ENCODE measurements at regions not wholly inside any gene's neighbourhood (a gene's known extent, or its start where the extent isn't known, plus 50 kb on each side); places are given as distances from the start of the nearest gene placed in this dataset.
A peak's percentile ranks its signal among the peaks of the same experiment; 100 is the strongest.

- TF ChIP-seq NR3C1 (CRISPR knock-in tag; IDR thresholded peaks at IDR 0.05) (no peak), RBBP5 (IDR thresholded peaks at IDR 0.05; ENCODE audit: borderline replicate concordance, insufficient read depth, low read length, poor library complexity, severe bottlenecking) (peak; percentile 75), RAD21 (CRISPR knock-in tag; conservative IDR thresholded peaks at IDR 0.05 in 1 of 2, IDR thresholded peaks at IDR 0.05 in 1 of 2) (no peak), JUN (IDR thresholded peaks at IDR 0.05; ENCODE audit: borderline replicate concordance, low read depth, low read length) (peak; percentile 43; the same call in 1 of the 2 replicates), JUN (CRISPR knock-in tag; IDR thresholded peaks at IDR 0.05; ENCODE audit: borderline replicate concordance) (no peak; the same call in 1 of the 2 replicates), KAT2B (IDR thresholded peaks at IDR 0.05; ENCODE audit: low read depth, low read length) (no peak), SRSF1 (IDR thresholded peaks at IDR 0.05; ENCODE audit: low read depth, low read length) (no peak), GATA2 (CRISPR knock-in tag; IDR thresholded peaks at IDR 0.05) (no peak), CBX1 (IDR thresholded peaks at IDR 0.05; ENCODE audit: low read depth) (no peak), ZNF766 (CRISPR knock-in tag; conservative IDR thresholded peaks at IDR 0.05) (no peak), SPI1 (IDR thresholded peaks at IDR 0.05; ENCODE audit: borderline replicate concordance, low read depth, low read length) (no peak), TAF9B (IDR thresholded peaks at IDR 0.05; ENCODE audit: partially characterized antibody) (peak; percentile 74), HDGF (IDR thresholded peaks at IDR 0.05) (no peak), NR1H2 (CRISPR knock-in tag; IDR thresholded peaks at IDR 0.05) (no peak), KHSRP (IDR thresholded peaks at IDR 0.05) (no peak), ID3 (CRISPR knock-in tag; IDR thresholded peaks at IDR 0.05) (no peak), ID3 (tag; IDR thresholded peaks at IDR 0.05) (no peak), CTCFL (IDR thresholded peaks at IDR 0.05; ENCODE audit: borderline replicate concordance, insufficient read depth, low read depth, low read length, poor library complexity, severe bottlenecking) (no peak), ZNF518B (CRISPR knock-in tag; IDR thresholded peaks at IDR 0.05) (no peak), FOXP1 (CRISPR knock-in tag; IDR thresholded peaks at IDR 0.05) (no peak), SMARCA4 (IDR thresholded peaks at IDR 0.05) (no peak), ZC3H11A (IDR thresholded peaks at IDR 0.05; ENCODE audit: low read depth, low read length) (no peak), ZFP1 (CRISPR knock-in tag; IDR thresholded peaks at IDR 0.05) (no peak)
Measured at GRCh38 chr16:72664509-72665408, 383.2 kb downstream of the ZFHX3 start (continued).

Measured in K562 (cell line).